Left lung (tissue), 4 donors: ENCODE measurements at regions not wholly inside any gene's neighbourhood (a gene's known extent, or its start where the extent isn't known, plus 50 kb on each side); places are given as distances from the start of the nearest gene placed in this dataset.

ENCODE experiments used
- ATAC-seq: fragments of 200-7000 bp; cut with Tn5 transposase; one replicate; pipeline ENCODE4 v1.9.1; 2020; ENCODE audit warnings: moderate library complexity
- DNase-seq, 4 donors: peaks; one replicate each; pipeline ENCODE4 v3.0.0-alpha.2; 2013 to 2020
- H3K27ac ChIP-seq, 2 donors: fragments of 200-600 bp; sonication (generic) in 1 of 2; one replicate each; pipeline versions ENCODE4 v1.5.0 to v1.8.0; 2020 to 2021
- H3K27me3 ChIP-seq, 2 donors: fragments of 200-600 bp; sonication (generic) in 1 of 2; one replicate each; pipeline versions ENCODE4 v1.5.0 to v1.8.0; 2020 to 2021
- H3K36me3 ChIP-seq, 2 donors: fragments of 200-600 bp; sonication (generic) in 1 of 2; one replicate each; pipeline versions ENCODE4 v1.5.0 to v1.8.0; 2020 to 2021
- H3K4me1 ChIP-seq, 2 donors: fragments of 200-600 bp; one replicate each; pipeline ENCODE4 v1.8.0; 2021
- H3K4me3 ChIP-seq, 2 donors: fragments of 200-600 bp; sonication (generic) in 1 of 2; one replicate each; pipeline versions ENCODE4 v1.5.0 to v1.8.0; 2020 to 2021; ENCODE audit warnings: mild to moderate bottlenecking in 1 of 2
- H3K9me3 ChIP-seq, 2 donors: fragments of 200-600 bp; sonication (generic) in 1 of 2; one replicate each; pipeline versions ENCODE4 v1.5.0 to v1.8.0; 2020 to 2021
- intact Hi-C, 2 donors: fragments of 100-400 bp; cut with DNase I; formaldehyde crosslinking; loops; one replicate each; pipeline versions ENCODE4 v1.11.2 to v1.14.2; 2022
- TF ChIP-seq, protein P1 (sequence below), 2 donors: fragments of 200-600 bp; sonication (generic) in 1 of 2; IDR thresholded peaks; one replicate each; pipeline versions ENCODE4 v1.5.0 to v1.8.0; 2021; ENCODE audit warnings: antibody characterized with exemption in 2 of 2
- donor health status: DM: no; HTN: yes; CAD: no.
- donor health status: DM: no; HTN: no; CAD: no.

GRCh38 chr15:39357480-39358268 lies 223.2 kb upstream of the THBS1 start:
- H3K4me3 ChIP-seq = no peak overlapping the region
- ATAC-seq (peak; percentile 29), DNase-seq (no peak)
- no peaks in the 10 kb centered on the region for H3K36me3 ChIP-seq
- peak overlapping the region in 1 of 2 donors; percentile 44 for H3K27ac ChIP-seq
- TF ChIP-seq, protein P1, sequence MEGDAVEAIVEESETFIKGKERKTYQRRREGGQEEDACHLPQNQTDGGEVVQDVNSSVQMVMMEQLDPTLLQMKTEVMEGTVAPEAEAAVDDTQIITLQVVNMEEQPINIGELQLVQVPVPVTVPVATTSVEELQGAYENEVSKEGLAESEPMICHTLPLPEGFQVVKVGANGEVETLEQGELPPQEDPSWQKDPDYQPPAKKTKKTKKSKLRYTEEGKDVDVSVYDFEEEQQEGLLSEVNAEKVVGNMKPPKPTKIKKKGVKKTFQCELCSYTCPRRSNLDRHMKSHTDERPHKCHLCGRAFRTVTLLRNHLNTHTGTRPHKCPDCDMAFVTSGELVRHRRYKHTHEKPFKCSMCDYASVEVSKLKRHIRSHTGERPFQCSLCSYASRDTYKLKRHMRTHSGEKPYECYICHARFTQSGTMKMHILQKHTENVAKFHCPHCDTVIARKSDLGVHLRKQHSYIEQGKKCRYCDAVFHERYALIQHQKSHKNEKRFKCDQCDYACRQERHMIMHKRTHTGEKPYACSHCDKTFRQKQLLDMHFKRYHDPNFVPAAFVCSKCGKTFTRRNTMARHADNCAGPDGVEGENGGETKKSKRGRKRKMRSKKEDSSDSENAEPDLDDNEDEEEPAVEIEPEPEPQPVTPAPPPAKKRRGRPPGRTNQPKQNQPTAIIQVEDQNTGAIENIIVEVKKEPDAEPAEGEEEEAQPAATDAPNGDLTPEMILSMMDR (IDR thresholded peaks at IDR 0.05) = no peak
- H3K4me1 ChIP-seq = peaks cover 4 to 13% of the 10 kb centered on the region in 2 donors
- intact Hi-C loops = no loop called here
- H3K9me3 ChIP-seq = no peaks in the 10 kb centered on the region
- H3K27me3 ChIP-seq = no peaks in the 10 kb centered on the region

DNA sequence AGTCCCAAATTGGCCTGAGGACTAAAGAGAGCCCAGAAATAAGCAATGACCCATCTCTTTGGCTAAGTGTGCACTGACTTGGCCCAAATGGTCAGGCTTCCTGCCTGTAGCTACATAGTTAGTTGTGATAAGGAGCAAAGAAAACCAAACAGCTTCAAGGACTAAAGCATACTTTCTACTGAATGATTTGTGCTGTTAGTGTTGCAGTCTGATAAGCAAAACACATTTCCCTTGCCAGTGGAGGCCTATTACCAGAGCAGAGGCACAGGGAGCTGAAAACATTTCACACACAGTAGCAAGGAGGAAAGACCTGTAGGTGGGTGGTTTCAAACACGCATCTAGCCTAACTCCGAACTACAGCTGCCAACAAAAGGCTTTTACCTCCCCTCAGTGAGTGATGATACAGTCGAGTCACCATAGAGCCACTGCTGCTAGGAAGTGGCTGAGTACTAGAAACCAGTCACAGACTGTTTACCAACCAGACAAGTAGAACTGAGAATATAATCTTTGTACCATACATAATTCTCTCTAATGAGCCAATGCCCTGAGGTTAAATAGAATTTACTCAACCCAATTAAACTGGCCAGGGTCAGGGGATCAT lies 222.3 kb upstream of the THBS1 start:
- intact Hi-C loops = no loop called here
- ATAC-seq = peak; percentile 74

GRCh38 chr15:39359771-39360170 lies 221.1 kb upstream of the THBS1 start:
- H3K36me3 ChIP-seq = no peaks in the 10 kb centered on the region
- H3K4me1 ChIP-seq = peaks cover 10 to 13% of the 10 kb centered on the region in 2 donors
- intact Hi-C loops = no loop called here
- H3K4me3 ChIP-seq = no peak overlapping the region
- TF ChIP-seq, protein P1 (IDR thresholded peaks at IDR 0.05) = no peak
- H3K27me3 ChIP-seq = no peaks in the 10 kb centered on the region
- no peaks in the 10 kb centered on the region for H3K9me3 ChIP-seq
- no peak overlapping the region for H3K27ac ChIP-seq
- DNase-seq (peak in 1 of 4 donors; percentile 56), ATAC-seq (no peak)

More for the DNA sequence above, 222.3 kb upstream of the THBS1 start:
- Histone ChIP-seq H3K27ac (peak overlapping the region in 1 of 2 donors; percentile 44), H3K4me3 (no peak overlapping the region), H3K4me1 (peaks cover 4 to 13% of the 10 kb centered on the region in 2 donors), H3K36me3 (no peaks in the 10 kb centered on the region), H3K9me3 (no peaks in the 10 kb centered on the region), H3K27me3 (no peaks in the 10 kb centered on the region)
- DNase-seq = peak in 2 of 4 donors; percentile 69 to 79
- TF ChIP-seq, protein P1 (IDR thresholded peaks at IDR 0.05) = no peak

DNA sequence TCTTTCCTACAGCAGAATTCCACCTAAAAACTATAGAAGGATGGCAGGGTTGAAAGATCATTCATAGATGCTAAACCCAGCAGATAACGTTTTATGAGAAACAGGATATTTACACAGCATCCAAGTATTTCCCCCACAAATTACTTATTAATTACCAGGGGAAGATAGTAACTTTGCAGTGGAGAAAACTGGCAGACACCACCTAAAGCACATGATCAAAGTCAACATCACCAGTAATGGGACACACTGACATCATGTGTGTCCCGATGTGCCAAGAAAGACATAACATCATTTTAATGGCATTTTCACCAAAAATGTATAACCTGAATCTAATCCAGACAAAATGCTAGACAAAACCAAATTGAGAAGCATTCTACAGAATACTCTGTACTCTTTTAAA lies 220.4 kb upstream of the THBS1 start:
- Histone ChIP-seq H3K36me3 (no peaks in the 10 kb centered on the region), H3K4me3 (no peak overlapping the region), H3K27ac (no peak overlapping the region), H3K9me3 (no peaks in the 10 kb centered on the region), H3K27me3 (no peaks in the 10 kb centered on the region), H3K4me1 (peaks cover 10 to 13% of the 10 kb centered on the region in 2 donors)
- intact Hi-C loops = no loop called here
- ATAC-seq (no peak), DNase-seq (peak in 1 of 4 donors; percentile 21)
- TF ChIP-seq, protein P1 (IDR thresholded peaks at IDR 0.05) = no peak

DNA sequence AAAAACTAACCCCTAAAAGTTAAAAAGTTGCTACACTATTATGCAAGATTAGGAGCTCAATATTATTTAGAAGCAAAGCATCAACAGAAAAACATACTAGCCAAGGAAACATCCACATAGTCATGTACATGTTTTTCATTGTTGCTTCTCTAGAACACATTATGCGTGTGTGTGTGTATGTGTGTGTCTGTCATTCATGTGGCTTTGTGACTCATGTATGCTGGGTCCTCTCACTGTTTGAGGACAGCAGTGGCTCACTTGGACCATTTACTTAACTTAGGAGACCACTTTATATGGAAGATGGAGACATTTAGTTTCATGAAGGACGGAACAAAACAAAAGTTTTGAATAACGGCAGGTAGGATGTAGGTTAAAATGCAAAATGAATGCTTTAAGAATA lies 219.4 kb upstream of the THBS1 start:
- H3K9me3 ChIP-seq = no peaks in the 10 kb centered on the region
- DNase-seq (no peak), ATAC-seq (no peak)
- H3K27ac ChIP-seq = no peak overlapping the region
- no peak overlapping the region for H3K4me3 ChIP-seq
- H3K4me1 ChIP-seq = peaks cover 10 to 13% of the 10 kb centered on the region in 2 donors
- H3K36me3 ChIP-seq = no peaks in the 10 kb centered on the region
- no peaks in the 10 kb centered on the region for H3K27me3 ChIP-seq
- TF ChIP-seq, protein P1 (IDR thresholded peaks at IDR 0.05) = no peak
- intact Hi-C loops = no loop called here
